ENCODE measurements at regions not wholly inside any gene's neighbourhood (a gene's known extent, or its start where the extent isn't known, plus 50 kb on each side); places are given as distances from the start of the nearest gene placed in this dataset.

GRCh38 chr1:165080253-165080896, 276.1 kb downstream of the LMX1A start:
- Histone ChIP-seq H3K4me3 (replicated peaks; ENCODE audit: low read depth, low read length) (no peak overlapping the region), H3K36me3 (ENCODE audit: control insufficient read depth, insufficient read depth, low read length) (no peaks in the 10 kb centered on the region), H3K27me3 (replicated peaks; ENCODE audit: control insufficient read depth, insufficient read depth, low read length) (no peaks in the 10 kb centered on the region)
- DNase-seq (ENCODE audit: extremely low read depth, insufficient read length), result no peak
- TF ChIP-seq CTCF (IDR thresholded peaks at IDR 0.05; ENCODE audit: insufficient read depth, low read length, poor library complexity, severe bottlenecking), result no peak

- DNase-seq (ENCODE audit: extremely low read depth, insufficient read length), result no peak
- H3K36me3 ChIP-seq (ENCODE audit: control insufficient read depth, insufficient read depth, low read length), result no peaks in the 10 kb centered on the region
Measured at GRCh38 chr1:165078391-165078790, 278.1 kb downstream of the LMX1A start.

GRCh38 chr1:165075725-165076370, 280.7 kb downstream of the LMX1A start:
- Histone ChIP-seq H3K4me3 (replicated peaks; ENCODE audit: low read depth, low read length) (no peak overlapping the region), H3K36me3 (ENCODE audit: control insufficient read depth, insufficient read depth, low read length) (no peaks in the 10 kb centered on the region), H3K27me3 (replicated peaks; ENCODE audit: control insufficient read depth, insufficient read depth, low read length) (no peaks in the 10 kb centered on the region)
- no peak for DNase-seq (ENCODE audit: extremely low read depth, insufficient read length)
- TF ChIP-seq CTCF (IDR thresholded peaks at IDR 0.05; ENCODE audit: insufficient read depth, low read length, poor library complexity, severe bottlenecking), result peak; percentile 63

More at GRCh38 chr1:165078391-165078790, 278.1 kb downstream of the LMX1A start:
- H3K27me3 ChIP-seq (replicated peaks; ENCODE audit: control insufficient read depth, insufficient read depth, low read length), result no peaks in the 10 kb centered on the region
- no peak for TF ChIP-seq CTCF (IDR thresholded peaks at IDR 0.05; ENCODE audit: insufficient read depth, low read length, poor library complexity, severe bottlenecking)
- no peak overlapping the region for H3K4me3 ChIP-seq (replicated peaks; ENCODE audit: low read depth, low read length)

- DNase-seq (ENCODE audit: extremely low read depth, insufficient read length), result peak; percentile 3
- peak; percentile 62 for TF ChIP-seq CTCF (IDR thresholded peaks at IDR 0.05; ENCODE audit: insufficient read depth, low read length, poor library complexity, severe bottlenecking)
- no peaks in the 10 kb centered on the region for H3K36me3 ChIP-seq (ENCODE audit: control insufficient read depth, insufficient read depth, low read length)
- H3K27me3 ChIP-seq (replicated peaks; ENCODE audit: control insufficient read depth, insufficient read depth, low read length), result no peaks in the 10 kb centered on the region
- no peak overlapping the region for H3K4me3 ChIP-seq (replicated peaks; ENCODE audit: low read depth, low read length)
Measured at GRCh38 chr1:165073185-165074007, 283.1 kb downstream of the LMX1A start.

- no peak for TF ChIP-seq CTCF (IDR thresholded peaks at IDR 0.05; ENCODE audit: insufficient read depth, low read length, poor library complexity, severe bottlenecking)
- H3K36me3 ChIP-seq (ENCODE audit: control insufficient read depth, insufficient read depth, low read length), result no peaks in the 10 kb centered on the region
- no peak overlapping the region for H3K4me3 ChIP-seq (replicated peaks; ENCODE audit: low read depth, low read length)
- H3K27me3 ChIP-seq (replicated peaks; ENCODE audit: control insufficient read depth, insufficient read depth, low read length), result no peaks in the 10 kb centered on the region
- no peak for DNase-seq (ENCODE audit: extremely low read depth, insufficient read length)
Measured at GRCh38 chr1:165070675-165071074, 285.8 kb downstream of the LMX1A start.

All from GM06990 (cell line).